MV-4-11 (cell line): ENCODE measurements at regions not wholly inside any gene's neighbourhood (a gene's known extent, or its start where the extent isn't known, plus 50 kb on each side); places are given as distances from the start of the nearest gene placed in this dataset.

Experiments used
- DNase-seq: peaks from one replicate; lab custom pipeline; 2025; lab: John Stamatoyannopoulos, UW

GRCh38 chr10:45249978-45250693 lies 65.3 kb downstream of the OR13A1 start:
- DNase-seq: peak; percentile 86

- DNase-seq: peak; percentile 66
Observed at GRCh38 chr10:45250694-45251075, 64.7 kb downstream of the OR13A1 start.
